ENCODE measurements at regions not wholly inside any gene's neighbourhood (a gene's known extent, or its start where the extent isn't known, plus 50 kb on each side); places are given as distances from the start of the nearest gene placed in this dataset.

DNA sequence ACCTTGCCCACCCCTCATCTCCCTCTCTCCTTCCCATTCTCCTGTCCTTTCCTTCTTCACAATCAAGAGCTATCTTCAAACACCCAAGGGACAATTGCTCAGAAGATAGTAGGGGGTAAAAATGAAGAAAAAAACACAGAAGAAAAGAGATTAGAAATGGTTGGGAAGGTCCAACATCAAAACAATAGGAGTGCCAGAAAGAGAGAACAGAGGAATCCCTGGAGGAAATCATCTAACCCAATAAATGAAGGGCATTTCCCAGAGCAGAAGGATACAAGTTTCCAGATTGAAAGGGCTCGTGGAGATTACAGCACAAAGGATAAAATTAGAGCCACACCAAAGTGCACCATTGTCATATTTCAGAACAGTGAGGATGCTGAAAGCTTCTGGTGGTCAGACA is 145.6 kb downstream of the OAT start:
- TF ChIP-seq MAX (IDR thresholded peaks at IDR 0.05) (no peak), EZH2 (IDR thresholded peaks at IDR 0.05) (no peak), RAD21 (IDR thresholded peaks at IDR 0.05; ENCODE audit: low read depth) (no peak), POLR2AphosphoS5 (IDR thresholded peaks at IDR 0.05; ENCODE audit: low read depth, low read length) (no peak), CEBPB (IDR thresholded peaks at IDR 0.05; ENCODE audit: low read depth) (no peak)
- TF ChIP-seq, protein P1, sequence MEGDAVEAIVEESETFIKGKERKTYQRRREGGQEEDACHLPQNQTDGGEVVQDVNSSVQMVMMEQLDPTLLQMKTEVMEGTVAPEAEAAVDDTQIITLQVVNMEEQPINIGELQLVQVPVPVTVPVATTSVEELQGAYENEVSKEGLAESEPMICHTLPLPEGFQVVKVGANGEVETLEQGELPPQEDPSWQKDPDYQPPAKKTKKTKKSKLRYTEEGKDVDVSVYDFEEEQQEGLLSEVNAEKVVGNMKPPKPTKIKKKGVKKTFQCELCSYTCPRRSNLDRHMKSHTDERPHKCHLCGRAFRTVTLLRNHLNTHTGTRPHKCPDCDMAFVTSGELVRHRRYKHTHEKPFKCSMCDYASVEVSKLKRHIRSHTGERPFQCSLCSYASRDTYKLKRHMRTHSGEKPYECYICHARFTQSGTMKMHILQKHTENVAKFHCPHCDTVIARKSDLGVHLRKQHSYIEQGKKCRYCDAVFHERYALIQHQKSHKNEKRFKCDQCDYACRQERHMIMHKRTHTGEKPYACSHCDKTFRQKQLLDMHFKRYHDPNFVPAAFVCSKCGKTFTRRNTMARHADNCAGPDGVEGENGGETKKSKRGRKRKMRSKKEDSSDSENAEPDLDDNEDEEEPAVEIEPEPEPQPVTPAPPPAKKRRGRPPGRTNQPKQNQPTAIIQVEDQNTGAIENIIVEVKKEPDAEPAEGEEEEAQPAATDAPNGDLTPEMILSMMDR (IDR thresholded peaks at IDR 0.05 in 2 of 3, conservative IDR thresholded peaks at IDR 0.05 in 1 of 3; ENCODE audit: borderline replicate concordance in 1 of 3, insufficient read depth in 1 of 3, low read depth in 2 of 3, low read length in 2 of 3): no peak
